HG02678 (cell line): ENCODE measurements at regions not wholly inside any gene's neighbourhood (a gene's known extent, or its start where the extent isn't known, plus 50 kb on each side); places are given as distances from the start of the nearest gene placed in this dataset.
"Not testable (repeated sequence)": the region's sequence is repeated elsewhere in the genome, so short reads cannot be mapped to it uniquely, and the experiment has no call there.

Source experiments
- ATAC-seq: cut with Tn5 transposase; IDR thresholded peaks from one replicate; pipeline ENCODE4 v1.9.1; 2021; ENCODE audit warnings: mild to moderate bottlenecking, moderate library complexity; ENCODE audit not compliant: unreplicated experiment

DNA sequence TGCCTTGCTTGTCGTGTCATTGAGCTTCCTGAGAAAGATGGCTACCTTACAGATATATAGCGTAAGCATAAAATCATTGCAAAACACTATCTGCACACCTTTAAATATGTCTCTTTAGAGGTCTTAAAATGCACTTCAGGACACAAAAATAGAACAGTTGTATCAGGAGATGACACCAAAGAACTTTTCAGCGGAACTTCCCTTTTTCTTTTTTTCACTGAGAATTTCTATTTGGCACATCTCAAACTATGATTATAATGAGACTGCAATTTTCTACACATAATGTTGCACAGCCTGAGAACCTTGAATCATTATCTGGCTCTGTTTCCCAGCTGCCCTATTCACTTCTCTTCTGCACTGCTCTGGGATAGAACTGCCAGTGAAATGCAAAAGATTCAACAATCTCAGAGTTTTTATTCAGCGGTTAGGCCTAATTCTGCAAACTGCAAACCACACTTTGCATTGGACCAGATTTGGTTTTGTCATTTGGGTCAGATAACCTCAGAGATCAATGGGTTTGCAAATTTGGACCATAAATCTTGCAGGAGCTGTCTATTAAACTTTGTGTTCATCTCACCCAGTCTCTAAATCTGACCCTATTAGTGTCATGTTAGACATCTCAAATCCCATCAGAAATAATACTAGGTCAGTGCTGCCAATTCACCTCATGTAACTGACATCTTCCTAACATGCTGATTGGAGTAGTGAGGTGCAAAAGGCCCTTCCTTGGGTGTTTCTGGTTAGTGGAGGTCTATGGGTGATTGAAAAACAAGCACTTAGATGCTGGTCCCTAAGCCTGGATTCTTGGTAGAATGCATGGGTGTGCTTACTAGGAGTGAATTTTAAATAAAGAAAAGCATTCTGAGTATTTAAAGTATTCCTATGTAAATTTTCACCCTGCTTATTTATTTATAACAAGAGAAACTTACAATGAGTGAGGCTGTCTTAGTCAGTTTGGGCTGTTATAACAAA lies 382.7 kb downstream of the UTRN start:
- ATAC-seq: no peak

DNA sequence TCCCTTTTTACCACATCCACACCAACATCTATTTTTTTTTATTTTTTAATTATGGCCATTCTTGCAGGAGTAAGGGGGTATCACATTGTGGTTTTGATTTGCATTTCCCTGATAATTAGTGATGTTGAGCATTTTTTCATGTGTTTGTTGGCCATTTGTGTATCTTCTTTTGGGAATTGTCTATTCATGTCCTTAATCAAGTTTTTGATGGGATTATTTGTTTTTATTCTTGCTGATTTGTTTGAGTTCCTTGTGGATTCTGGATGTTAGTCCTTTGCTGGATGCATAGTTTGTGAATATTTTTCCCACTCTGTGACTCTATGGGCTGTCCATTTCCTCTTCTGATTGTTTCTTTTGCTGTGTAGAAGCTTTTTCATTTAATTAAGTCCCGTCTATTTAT lies 385.1 kb downstream of the UTRN start:
- not testable (repeated sequence) for ATAC-seq

DNA sequence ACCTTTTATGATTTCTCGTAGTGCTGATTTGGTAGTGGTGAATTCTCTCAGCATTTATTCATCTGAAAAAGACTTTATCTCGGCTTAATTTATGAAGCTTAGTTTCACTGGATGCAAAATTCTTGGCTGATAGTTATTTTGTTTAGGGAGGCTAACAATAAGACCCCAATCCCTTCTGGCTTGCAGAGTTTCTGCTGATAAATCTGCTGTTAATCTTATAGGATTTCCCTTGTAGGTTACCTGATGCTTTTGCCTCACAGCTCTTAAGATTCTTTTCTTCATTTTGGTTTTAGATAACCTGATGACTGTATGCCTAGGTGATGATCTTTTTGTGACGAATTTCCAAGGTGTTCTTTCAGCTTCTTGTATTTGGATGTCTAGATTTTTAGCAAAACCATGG lies 388.7 kb downstream of the UTRN start:
- no peak for ATAC-seq

DNA sequence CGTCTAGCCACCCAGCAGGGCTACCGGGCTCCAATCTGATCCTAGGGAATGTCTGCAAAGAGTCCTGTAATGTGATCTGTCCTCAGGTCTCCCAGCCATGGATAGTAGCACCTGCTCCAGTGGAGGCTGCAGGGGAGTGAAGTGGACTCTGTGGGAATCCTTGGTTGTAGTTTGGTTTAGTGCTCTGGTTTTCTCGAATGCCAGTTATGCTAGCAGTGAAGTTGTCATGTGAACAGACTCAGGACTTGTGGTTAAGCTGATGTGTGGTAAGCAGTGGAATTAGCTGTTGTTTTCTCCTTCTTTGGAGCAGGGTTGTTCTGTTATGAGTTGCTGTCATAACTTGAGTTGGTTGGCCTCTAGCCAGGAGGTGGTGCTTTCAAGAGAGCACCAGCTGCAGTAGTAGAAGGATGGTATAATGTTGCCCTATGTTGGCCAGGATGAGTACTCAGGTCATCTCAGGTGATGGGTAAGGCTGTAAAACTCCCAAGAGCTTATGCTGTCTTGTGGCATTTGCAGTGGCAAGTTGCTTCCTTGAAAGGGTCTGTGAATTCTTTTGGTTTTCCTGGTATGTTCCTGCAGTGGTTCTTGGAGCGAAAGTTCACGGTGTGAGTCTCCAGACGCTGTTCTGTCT lies 390.2 kb downstream of the UTRN start:
- ATAC-seq: no peak

DNA sequence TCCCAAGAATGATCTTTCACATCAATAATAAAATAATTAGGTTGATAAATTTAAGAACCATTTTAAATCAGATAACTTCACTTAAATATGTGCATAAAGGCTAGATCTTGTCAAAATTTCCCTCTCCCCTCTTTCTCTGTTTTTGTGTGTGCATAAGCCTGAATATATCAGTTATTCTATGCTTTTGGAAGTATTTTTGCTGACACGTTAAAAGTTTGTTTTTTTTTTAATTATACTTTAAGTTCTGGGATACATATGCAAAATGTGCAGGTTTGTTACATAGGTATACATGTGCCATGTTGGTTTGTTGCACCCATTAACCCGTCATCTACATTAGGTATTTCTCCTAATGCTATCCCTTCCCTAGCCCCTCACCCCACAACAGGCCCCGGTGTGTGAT lies 391.2 kb downstream of the UTRN start:
- not testable (repeated sequence) for ATAC-seq

DNA sequence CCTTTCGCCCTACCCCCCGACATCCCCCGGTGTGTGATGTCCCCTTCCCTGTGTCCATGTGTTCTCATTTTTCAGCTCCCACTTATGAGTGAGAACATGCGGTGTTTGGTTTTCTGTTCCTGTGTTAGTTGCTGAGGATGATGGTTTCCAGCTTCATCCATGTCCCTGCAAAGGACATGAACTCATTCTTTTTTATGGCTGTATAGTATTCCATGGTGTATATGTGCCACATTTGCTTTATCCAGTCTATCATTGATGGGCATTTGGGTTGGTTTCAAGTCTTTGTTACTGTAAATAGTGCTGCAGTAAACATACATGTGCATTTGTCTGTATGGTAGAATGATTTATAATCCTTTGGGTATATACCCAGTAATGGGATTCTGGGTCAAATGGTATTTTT lies 392.1 kb downstream of the UTRN start:
- not testable (repeated sequence) for ATAC-seq

DNA sequence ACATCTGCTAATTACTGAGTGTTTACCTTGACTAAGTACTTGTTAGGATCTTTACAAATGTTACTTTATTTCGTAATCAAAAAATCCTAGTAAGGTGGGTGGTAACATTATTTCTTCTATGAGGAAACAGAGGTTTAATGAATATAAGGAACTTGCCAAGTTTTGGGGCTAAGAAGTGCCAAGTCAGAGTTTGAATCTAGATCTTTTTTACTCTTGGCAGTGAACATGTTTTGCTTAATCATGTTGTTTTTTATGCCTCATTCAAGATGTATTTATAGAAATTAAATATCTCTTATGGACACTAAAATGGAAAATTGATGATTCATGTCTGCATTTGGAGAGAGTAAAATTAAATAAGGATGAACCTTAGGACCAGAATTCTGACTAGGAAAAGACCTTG lies 393.7 kb downstream of the UTRN start:
- ATAC-seq: no peak

DNA sequence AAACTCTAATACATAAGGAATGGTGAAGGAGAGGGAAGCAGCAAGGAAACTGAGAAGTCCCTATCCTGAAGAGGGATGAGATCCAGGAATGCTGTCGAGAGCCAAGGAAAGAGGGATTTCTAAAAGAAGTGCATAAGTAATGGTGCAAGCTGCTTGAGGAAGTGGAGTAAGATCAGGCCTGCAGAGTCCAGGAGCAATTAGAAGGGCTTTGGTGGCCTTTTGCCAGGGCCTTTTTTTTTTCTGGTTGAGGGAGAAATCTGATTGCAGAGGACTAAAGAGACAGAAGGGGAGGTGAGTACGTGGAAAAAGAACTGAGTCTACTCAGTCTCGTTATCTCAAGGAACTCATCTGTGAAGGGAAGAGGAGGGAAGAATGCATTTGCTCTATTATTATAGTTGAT lies 396.2 kb downstream of the UTRN start:
- ATAC-seq: no peak

DNA sequence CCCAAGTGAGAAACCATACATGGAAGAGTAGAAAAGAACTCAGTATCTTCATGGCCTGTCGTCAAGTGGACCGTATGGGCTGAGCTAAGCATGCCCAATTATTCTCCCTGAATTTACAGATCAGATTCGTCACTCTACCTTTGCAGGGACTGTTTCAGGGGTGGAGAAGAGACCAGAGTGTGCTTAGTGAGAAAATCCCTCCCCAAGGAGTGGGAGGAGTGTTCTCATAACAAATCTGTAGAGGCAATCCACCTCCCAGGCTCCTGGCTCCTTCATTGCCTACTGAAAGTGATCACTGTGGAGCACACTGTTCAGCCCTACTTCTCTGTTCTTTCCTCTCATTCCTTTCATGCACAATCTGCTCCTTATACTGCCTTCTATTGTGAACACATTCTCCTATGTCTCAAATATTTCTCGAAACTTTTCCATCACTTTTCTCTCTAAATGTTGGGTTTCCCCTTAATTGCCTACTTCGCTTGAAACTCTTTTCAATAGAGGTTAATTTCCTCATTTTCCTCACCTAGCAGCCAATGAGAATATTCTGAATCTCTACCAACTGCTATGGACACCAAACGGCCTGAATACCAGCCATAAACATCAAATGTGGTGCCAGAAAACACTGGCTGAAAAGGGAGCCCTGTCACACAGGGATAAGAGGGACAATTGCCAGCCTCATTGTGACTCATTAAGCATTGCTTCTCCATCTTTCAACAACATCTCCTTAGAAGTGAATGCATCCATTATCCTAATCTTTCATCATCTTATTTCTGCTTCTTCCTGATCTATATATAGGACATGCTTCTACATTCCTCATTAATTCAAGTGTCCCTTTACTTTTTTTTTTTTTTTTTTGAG lies 398.3 kb downstream of the UTRN start:
- ATAC-seq: no peak

DNA sequence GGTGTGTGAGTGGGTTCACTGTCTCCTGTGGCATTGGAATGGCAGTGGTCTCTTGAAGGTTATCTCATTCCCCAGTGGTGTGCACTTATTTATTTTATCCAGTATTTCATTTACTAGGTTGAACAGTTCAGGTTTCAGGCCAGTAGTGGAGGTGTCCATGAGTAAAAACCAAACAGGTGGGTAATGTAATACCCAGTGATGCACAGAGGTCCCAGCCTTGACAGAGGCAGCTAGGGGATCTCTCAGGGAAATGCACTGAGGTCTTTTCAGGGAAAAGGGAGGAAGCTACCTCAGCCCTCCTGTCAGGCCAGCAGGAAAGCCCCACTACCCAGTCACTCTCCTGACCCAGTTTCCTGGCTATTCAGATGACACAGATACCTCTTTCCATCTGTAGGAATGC lies 403.6 kb downstream of the UTRN start:
- ATAC-seq: no peak

DNA sequence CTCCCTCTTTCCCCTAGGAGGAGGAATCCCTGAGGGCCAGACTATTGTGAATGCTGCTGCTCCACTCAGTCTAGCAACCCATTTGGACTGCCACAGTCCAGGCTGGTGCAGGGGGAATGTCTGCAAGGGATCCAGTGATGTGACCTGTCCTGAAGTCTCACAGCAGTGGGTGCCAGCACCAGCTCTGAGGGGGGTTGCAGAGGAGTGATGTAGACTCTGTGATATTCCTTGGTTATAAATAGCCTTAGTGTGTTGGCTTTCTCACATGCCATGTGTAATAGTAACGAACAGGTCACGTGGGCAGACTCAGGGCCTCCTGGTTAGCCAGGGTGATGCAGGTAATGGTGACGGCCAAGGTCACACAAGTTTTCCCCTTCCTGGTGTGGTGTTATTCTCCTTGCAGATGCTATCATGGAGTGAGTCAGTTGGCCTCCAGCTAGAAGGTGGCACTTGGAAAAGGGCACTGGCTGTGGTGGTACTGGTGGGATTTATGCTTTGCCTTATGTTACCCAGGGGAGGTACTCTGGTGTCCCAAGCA lies 404.4 kb downstream of the UTRN start:
- ATAC-seq: no peak

DNA sequence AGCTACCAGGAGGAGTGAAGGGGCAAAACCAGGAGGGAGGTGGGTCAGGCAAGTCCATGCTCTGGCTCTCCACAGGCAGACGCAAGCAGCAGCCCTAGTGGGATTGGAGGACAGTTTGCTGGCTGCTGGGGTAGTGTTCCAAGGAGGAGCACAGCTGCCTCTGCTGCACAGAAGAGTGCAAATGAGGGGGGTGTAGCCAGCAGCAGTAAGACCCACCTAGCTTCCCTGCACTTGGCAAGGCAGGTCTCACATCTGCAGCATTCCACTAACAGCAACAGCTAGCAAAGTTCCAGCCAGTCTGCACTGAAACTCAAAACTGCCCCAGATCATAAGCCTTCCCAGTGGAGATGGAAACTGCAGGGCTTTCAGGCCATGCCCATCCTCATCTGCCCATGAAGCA lies 405.0 kb downstream of the UTRN start:
- ATAC-seq: no peak

DNA sequence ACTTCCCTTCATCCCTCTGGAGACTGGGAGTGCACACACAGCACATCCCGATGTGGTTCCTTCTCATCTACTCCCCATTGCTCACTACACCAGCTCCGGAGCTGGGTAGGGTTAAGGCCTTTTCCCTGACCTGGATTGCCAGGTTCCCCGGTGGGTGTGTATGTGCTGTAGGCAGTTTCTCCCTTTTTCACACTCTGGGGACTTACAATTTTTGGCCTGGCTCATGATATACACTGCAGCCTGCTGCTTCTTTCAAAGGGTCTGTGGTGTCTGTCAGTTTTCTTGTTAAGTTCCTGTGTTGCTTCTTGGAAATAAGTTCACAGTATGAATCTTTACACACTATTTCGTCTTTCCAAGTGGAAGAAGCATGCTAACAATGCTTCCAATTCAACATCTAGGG lies 405.5 kb downstream of the UTRN start:
- ATAC-seq: no peak

DNA sequence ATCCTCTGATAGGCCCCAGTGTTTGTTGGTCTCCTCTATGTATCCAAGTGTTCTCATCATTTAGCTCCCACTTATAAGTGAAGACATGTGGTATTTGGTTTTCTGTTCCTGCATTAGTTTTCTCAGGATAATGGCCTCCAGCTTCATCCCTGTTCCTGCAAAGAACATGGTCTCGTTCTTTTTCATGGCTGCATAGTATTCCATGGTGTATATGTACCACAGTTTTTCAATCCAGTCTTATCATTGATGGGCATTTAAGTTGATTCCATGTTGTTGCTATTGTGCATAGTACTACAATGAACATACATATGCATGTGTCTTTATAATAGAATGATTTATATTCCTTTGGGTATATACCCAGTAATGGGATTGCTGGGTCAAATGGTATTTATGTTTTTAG lies 406.9 kb downstream of the UTRN start:
- not testable (repeated sequence) for ATAC-seq

DNA sequence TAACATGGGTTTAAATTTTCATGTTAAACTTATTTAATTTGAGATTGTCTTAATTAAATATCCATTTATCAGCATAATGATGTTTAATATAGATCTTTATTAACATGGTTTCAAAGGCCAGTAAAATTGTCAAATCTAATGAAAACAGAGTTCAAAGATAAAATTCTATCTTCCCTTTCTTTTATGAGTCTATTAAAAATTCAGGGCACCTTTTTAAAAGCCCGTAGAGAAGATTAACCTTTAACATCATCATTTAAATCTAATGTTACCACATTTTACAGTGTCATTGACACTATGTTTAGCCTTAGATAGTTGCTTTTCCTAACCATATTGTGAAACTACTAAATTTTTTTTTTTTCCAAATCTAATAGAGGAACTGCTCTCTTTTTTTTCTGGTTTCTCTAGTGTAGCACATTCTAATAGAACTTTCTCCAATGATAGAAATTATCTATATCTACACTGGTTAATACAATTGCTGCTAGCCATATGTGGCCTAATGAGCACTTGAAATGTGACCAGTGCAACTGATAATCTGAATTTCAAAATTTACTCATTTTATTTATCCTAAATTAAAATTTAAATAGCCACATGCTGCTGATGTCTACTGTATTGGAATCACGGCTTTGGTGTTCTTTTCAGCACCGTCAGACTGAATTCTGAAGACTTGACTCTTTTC lies 410.9 kb downstream of the UTRN start:
- ATAC-seq: no peak

DNA sequence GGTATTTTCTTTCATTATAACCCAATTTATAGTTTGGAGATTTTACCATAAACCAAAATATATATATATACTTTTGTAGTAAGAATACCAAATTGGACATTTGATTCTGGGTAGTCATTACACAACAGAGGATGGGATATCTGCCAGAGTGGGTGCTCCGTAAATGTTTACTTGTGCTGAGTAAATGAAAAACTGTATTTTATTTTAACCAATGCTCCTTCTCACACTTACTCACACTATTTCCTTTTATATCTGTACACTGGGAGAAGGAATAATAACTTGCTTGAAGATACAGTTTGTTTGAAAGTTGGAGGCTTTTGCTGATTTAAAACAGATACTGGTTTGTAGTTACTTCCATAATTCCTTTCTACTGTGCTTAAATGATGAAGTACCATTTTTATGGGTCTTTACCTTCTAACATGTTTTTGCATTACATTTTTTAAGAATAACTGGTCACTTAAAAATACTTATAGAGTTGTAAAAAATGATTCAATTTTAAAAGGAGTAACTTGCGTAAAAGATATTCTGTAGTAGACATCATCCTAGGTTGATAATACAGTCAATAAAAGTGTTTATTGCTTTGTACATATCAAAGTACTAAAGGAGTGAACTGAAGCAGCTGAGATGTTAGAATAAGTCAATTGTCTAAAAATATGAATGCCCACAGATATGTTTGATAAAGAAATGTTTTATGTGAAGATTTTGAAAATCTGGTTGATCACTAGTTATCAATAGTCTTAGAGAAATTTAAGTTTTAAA lies 411.7 kb downstream of the UTRN start:
- no peak for ATAC-seq

DNA sequence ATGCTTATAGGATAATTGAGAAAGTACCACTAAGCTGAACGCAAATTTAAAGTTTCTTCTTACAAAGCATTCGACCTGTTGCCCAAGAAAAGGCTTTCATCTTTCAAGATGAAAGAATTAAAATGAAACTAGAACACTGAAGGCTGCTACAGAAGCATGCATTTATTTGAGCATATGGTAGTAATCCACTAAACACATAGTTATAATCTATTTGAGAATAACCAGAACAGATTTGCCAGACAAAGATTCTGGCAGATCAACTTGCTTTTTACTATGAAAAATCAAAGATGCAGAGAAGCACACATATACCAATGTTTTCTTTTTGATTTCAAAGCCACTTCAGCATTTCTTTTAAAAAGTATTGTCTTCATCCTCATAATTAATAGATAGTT lies 412.2 kb downstream of the UTRN start:
- ATAC-seq: no peak

DNA sequence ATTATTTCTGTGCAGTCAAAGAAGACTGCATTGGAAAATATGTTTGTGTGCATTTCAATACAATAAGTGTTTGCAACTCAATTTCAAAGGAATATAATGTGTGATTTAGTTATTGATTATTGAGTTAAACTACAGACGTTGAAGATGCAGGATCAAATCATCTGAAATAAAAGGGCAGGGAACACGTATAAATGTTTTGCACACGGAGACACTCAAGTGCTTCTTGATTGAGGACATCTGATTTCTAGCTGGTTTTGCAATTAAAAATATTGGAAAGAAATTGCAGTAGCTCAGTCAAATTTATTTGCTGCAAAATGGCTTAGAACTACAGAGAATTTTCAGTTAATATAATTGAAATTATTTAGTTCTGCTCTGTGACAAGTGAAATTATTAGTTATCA lies 412.7 kb downstream of the UTRN start:
- no peak for ATAC-seq

DNA sequence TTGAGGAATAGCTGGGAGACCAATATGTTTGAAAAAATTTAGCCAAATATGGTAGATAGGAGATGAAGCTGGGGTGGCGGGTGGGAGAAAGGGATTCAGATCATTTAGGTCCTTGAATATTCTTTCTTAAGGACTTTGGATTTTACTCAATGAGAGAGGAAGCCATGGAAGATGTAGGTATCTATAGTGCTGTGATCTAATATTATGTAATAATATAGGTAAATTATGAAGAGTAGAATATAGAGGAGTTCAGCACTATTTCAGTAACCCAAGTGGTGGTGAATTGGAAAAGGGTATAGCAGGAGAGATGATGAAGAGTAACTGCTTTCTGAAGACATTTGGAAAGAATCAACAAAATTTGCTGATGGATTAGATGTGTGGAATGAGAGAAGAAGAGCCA lies 417.6 kb downstream of the UTRN start:
- ATAC-seq: no peak

DNA sequence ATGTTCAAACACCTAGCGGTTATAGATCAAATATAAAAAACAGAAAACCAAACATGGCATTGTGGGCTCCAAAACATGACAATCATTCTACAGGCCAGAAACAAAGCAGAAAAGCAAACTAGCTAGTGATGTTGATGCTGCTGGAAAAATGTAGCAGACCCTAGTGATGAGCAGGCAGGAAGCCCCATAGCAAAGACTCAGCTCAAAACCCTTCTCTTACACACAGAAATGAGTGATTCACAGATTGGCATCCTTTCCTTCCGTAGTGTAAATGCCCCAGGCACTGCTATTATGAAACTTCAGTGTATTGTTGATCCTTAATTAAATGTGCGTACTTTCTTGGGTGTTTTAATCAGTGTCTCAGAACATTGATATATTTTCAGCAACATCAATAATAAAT lies 425.1 kb downstream of the UTRN start:
- no peak for ATAC-seq
